OCI-LY1 (cell line): ENCODE measurements at regions not wholly inside any gene's neighbourhood (a gene's known extent, or its start where the extent isn't known, plus 50 kb on each side); places are given as distances from the start of the nearest gene placed in this dataset.

Experiments
- H2AFZ ChIP-seq: fragments of 200-600 bp; sonication (generic), shearing (Covaris generic); 2 replicates; pipeline ENCODE4 v1.6.0; 2014; ENCODE audit warnings: antibody characterized with exemption, mild to moderate bottlenecking, low read length
- H3F3A ChIP-seq: fragments of 200-600 bp; sonication (generic), shearing (Covaris generic); 2 replicates; pipeline ENCODE4 v1.6.0; 2014; ENCODE audit warnings: mild to moderate bottlenecking, antibody characterized with exemption, low read length, moderate library complexity; ENCODE audit not compliant: insufficient read depth
- H3K27ac ChIP-seq: fragments of 200-600 bp; sonication (generic); 2 replicates; pipeline ENCODE4 v1.5.1; 2014; ENCODE audit warnings: low read length, mixed run types, mild to moderate bottlenecking, low read depth; ENCODE audit not compliant: poor library complexity, severe bottlenecking
- H3K27me3 ChIP-seq: fragments of 200-600 bp; sonication (generic); 2 replicates; pipeline ENCODE4 v1.6.0; 2014; ENCODE audit warnings: antibody characterized with exemption, mild to moderate bottlenecking, low read length, moderate library complexity; ENCODE audit not compliant: insufficient read depth
- H3K36me3 ChIP-seq: fragments of 200-600 bp; sonication (generic); 2 replicates; pipeline ENCODE4 v1.6.1; 2014; ENCODE audit warnings: mild to moderate bottlenecking, antibody characterized with exemption, low read length, moderate library complexity, mixed read lengths; ENCODE audit not compliant: insufficient read depth
- H3K4me1 ChIP-seq: fragments of 200-600 bp; sonication (generic); 2 replicates; pipeline ENCODE4 v1.5.1; 2014; ENCODE audit warnings: mild to moderate bottlenecking, low read length, moderate library complexity; ENCODE audit not compliant: insufficient read depth, severe bottlenecking
- H3K4me2 ChIP-seq: fragments of 200-600 bp; sonication (generic), shearing (Covaris generic); 2 replicates; pipeline ENCODE4 v1.6.1; 2014; ENCODE audit warnings: low read length
- H3K4me3 ChIP-seq: fragments of 200-600 bp; sonication (generic); 2 replicates; pipeline ENCODE4 v1.5.1; 2014; ENCODE audit warnings: low read length, low read depth, mild to moderate bottlenecking, mixed read lengths; ENCODE audit not compliant: poor library complexity, severe bottlenecking
- H3K79me2 ChIP-seq: fragments of 200-600 bp; shearing (Covaris generic); 2 replicates; pipeline ENCODE4 v1.6.1; 2016; ENCODE audit warnings: mixed run types, low read length, mixed read lengths; ENCODE audit not compliant: insufficient read depth
- H3K9ac ChIP-seq: fragments of 200-600 bp; sonication (generic), shearing (Covaris generic); 2 replicates; pipeline ENCODE4 v1.6.1; 2014; ENCODE audit warnings: mild to moderate bottlenecking, low read length, mixed read lengths
- H3K9me2 ChIP-seq: fragments of 200-600 bp; sonication (generic), shearing (Covaris generic); 2 replicates; pipeline ENCODE4 v1.6.1; 2014; ENCODE audit warnings: low read depth, mild to moderate bottlenecking, low read length, mixed read lengths
- H3K9me3 ChIP-seq: fragments of 200-600 bp; shearing (Covaris generic); 2 replicates; pipeline ENCODE4 v1.6.1; 2014; ENCODE audit warnings: low read length, mixed read lengths
- H4K20me1 ChIP-seq: fragments of 200-600 bp; sonication (generic), shearing (Covaris generic); 2 replicates; pipeline ENCODE4 v1.6.0; 2016; ENCODE audit warnings: mild to moderate bottlenecking, low read length; ENCODE audit not compliant: insufficient read depth
- CTCF ChIP-seq: fragments of 200-600 bp; sonication (generic), shearing (Covaris generic); IDR thresholded peaks from 2 replicates; pipeline ENCODE4 v1.5.1; 2017; ENCODE audit warnings: mild to moderate bottlenecking, antibody characterized with exemption, low read length, moderate library complexity, mixed read lengths
- EZH2 ChIP-seq: fragments of 200-600 bp; sonication (generic), shearing (Covaris generic); IDR thresholded peaks from 2 replicates; pipeline ENCODE4 v1.8.0; 2017; ENCODE audit warnings: borderline replicate concordance, mixed run types, mild to moderate bottlenecking, antibody characterized with exemption, low read length, moderate library complexity, mixed read lengths

GRCh38 chr19:30652751-30653150 lies 280.6 kb downstream of the ZNF536 start:
- no peak for TF ChIP-seq CTCF
- TF ChIP-seq EZH2, result no peak
- Histone ChIP-seq H3K27me3 (no peaks in the 10 kb centered on the region), H4K20me1 (no peaks in the 10 kb centered on the region), H3F3A (no peaks in the 10 kb centered on the region), H3K9ac (no peak overlapping the region), H2AFZ (no peak overlapping the region), H3K9me2 (no peaks in the 10 kb centered on the region), H3K79me2 (no peaks in the 10 kb centered on the region), H3K4me3 (no peak overlapping the region), H3K9me3 (no peaks in the 10 kb centered on the region), H3K27ac (no peak overlapping the region), H3K4me1 (no peaks in the 10 kb centered on the region), H3K4me2 (no peak overlapping the region), H3K36me3 (no peaks in the 10 kb centered on the region)

GRCh38 chr19:30651691-30652090 lies 279.5 kb downstream of the ZNF536 start:
- H3K4me3 ChIP-seq, result no peak overlapping the region
- no peaks in the 10 kb centered on the region for H3K79me2 ChIP-seq
- no peaks in the 10 kb centered on the region for H3K4me1 ChIP-seq
- no peaks in the 10 kb centered on the region for H3K9me3 ChIP-seq
- H3F3A ChIP-seq, result no peaks in the 10 kb centered on the region
- H4K20me1 ChIP-seq, result no peaks in the 10 kb centered on the region
- H3K9me2 ChIP-seq, result no peaks in the 10 kb centered on the region
- H2AFZ ChIP-seq, result no peak overlapping the region
- H3K27ac ChIP-seq, result no peak overlapping the region
- no peaks in the 10 kb centered on the region for H3K36me3 ChIP-seq
- TF ChIP-seq EZH2 (no peak), CTCF (no peak)
- no peak overlapping the region for H3K4me2 ChIP-seq
- H3K9ac ChIP-seq, result no peak overlapping the region
- no peaks in the 10 kb centered on the region for H3K27me3 ChIP-seq

- H3K36me3 ChIP-seq, result no peaks in the 10 kb centered on the region
- no peaks in the 10 kb centered on the region for H3F3A ChIP-seq
- H4K20me1 ChIP-seq, result no peaks in the 10 kb centered on the region
- no peak overlapping the region for H3K4me2 ChIP-seq
- TF ChIP-seq EZH2, result no peak
- no peak for TF ChIP-seq CTCF
- no peak overlapping the region for H3K4me3 ChIP-seq
- no peaks in the 10 kb centered on the region for H3K4me1 ChIP-seq
- no peaks in the 10 kb centered on the region for H3K79me2 ChIP-seq
- H3K27me3 ChIP-seq, result no peaks in the 10 kb centered on the region
- no peak overlapping the region for H2AFZ ChIP-seq
- no peak overlapping the region for H3K9ac ChIP-seq
- H3K27ac ChIP-seq, result no peak overlapping the region
- no peaks in the 10 kb centered on the region for H3K9me3 ChIP-seq
- H3K9me2 ChIP-seq, result no peaks in the 10 kb centered on the region
Observed at GRCh38 chr19:30651066-30651465, 278.9 kb downstream of the ZNF536 start.
